ENCODE measurements at regions not wholly inside any gene's neighbourhood (a gene's known extent, or its start where the extent isn't known, plus 50 kb on each side); places are given as distances from the start of the nearest gene placed in this dataset.
"Not testable (repeated sequence)": the region's sequence is repeated elsewhere in the genome, so short reads cannot be mapped to it uniquely, and the experiment has no call there.

DNA sequence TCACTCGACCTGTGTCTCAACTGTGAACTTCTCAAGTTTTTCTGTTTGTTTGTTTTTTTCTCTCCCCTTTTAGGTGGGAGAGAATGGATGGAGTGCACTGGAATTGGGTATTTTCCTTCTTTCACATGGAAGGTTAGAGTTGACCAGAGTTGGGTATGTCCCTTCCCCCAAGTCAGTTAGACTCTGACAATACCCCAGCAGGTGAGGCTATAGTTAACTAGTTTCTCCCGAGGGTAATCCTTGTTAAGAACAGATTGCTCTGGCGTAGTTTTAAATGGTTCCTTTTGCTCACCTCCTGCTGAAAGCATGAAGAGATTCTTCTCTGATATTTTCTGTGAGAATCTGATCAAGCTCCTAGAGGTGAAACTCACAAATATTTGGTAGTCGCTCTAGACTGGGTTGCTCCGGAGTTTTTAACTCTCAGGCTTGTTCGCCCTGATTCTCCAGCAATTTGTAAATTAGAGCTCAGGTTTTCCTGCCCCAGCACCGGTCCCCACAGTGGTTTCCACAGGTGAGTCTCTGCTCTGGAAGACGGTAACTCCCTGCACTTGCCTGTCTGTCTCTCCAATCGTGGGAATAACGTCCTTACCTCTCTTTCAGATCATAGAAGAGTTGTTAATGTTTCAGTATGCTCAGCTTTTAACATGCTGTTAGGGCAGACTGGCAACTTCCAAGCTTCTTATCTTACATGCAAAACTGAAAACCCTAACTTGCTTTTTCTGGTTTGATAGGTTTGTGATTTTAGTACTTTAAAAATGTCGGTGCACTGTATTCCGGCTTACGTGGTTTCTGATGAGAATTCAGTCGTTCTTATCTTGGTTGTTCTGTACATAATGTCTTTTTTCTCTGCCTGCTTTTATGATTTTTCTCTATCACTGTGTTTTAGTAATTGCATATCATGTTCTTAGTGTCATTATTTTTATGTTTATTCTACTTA lies 111.2 kb upstream of the HIVEP1 start:
- in situ Hi-C loops (cut with HindIII; ENCODE audit: low sequenced_read_pairs), result no loop called here
- DNase-seq (ENCODE audit: low spot score), result no peak

DNA sequence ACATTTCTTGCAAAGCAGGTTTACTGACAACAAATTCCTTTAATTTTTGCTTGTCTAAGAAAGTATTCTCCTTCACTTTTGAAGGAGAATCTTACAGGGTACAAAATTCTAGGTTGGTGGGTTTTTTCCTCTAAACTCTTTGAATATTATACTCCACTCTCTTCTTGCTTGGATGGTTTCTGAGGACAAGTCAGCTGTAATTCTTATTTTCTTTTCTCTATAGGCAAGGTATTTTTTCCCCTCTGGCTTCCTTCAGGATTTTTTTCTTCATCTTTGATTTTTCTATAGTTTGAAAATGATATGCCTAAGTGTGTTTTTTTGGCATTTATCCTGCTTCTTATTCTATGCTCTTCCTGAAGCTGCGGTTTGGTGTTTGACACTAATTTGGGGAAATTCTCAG lies 112.5 kb upstream of the HIVEP1 start:
- DNase-seq (ENCODE audit: low spot score), result no peak
- in situ Hi-C loops (cut with HindIII; ENCODE audit: low sequenced_read_pairs), result no loop called here

DNA sequence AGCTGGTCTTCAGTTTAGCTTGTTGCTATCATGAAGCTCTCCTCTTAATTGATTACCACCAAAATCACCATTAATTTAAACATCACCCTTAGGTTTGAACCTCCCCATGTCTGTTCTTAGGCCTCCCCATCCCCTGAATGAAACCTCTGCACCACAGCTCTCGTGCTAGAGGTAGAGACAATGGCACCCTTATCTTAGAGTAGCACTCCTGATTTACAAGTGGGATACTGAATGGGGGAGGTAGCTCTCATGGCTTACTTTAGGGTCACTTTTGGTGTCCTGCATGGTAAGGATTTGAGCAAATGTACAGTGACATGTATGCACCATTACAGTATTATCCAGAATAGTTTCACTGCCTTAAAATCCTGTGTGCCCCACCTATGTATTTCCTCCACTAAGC lies 115.6 kb upstream of the ADTRP start:
- no peak for DNase-seq (ENCODE audit: low spot score)
- in situ Hi-C loops (cut with HindIII; ENCODE audit: low sequenced_read_pairs), result no loop called here

DNA sequence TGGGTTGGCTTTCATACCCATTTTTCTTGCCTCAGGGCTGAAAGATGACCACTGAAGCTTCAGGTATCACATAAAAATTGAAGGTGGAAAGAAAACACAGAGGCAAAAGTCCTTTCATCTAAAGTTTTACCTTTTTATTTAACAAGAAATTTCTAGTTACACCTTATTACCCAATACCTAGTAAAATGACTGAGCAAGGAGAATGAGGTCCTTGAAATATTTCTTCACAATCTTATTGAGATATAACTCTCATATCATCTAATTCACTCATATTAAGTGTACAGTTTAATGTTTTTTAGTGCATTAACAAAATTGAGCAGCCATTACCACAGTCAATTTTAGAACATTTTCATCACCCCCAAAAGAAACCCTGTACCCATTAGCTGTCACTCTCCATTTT lies 112.9 kb upstream of the ADTRP start:
- in situ Hi-C loops (cut with HindIII; ENCODE audit: low sequenced_read_pairs), result no loop called here
- DNase-seq (ENCODE audit: low spot score), result no peak

DNA sequence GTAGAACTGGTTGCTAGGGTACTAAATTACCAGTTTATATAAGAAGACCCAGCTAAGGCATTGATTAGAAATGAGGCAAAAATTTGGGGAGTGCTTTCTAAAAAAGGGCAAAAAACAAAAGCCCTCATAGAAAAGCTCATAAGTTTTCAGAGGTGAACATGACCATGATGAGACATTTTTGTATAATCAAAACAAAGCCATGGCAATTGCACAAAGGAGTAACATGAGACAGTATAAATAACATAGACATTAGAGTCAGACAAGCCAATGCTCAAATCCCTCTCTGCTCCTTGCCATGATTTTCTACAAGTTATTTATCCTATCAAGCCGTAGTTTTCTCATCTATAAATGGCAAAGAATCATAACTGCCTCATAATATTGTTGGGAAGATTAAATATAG lies 112.2 kb upstream of the ADTRP start:
- no peak for DNase-seq (ENCODE audit: low spot score)
- in situ Hi-C loops (cut with HindIII; ENCODE audit: low sequenced_read_pairs), result no loop called here

DNA sequence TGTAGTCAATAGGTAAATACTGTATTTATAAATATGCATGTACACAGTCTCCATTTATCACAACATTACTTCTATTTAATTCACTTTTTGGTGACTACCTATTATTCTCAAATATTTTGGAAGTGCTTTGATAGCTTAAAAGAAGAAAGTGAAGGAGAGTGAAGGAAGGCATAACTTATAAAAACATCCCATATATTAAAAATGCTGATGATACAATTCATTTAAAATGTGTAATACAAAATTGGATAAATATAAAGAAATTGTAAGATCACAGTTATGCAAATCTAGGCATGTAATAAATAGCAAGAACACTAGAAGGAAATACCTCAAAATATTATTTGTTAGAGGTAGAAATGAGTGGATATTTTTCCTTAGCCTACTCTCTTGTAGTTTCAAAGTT lies 111.6 kb upstream of the ADTRP start:
- DNase-seq (ENCODE audit: low spot score), result no peak
- in situ Hi-C loops (cut with HindIII; ENCODE audit: low sequenced_read_pairs), result no loop called here

DNA sequence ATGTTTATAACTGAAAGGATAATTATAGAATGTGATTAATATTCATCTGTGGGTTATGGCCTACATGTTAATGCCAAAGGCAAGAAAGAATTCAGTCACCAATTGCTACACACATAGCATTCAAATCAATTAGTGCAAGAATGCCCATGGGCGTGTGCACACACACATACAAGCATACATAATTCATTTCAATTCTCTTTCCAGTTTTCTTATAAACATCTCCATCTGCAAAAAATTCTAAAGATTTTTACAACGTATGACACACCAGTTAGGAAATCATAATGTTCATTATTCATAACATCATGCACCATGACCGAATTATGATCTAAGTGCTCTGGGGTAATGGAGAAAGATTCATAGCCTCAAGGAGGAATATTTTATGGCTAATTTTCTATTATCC lies 111.0 kb upstream of the ADTRP start:
- in situ Hi-C loops (cut with HindIII; ENCODE audit: low sequenced_read_pairs), result no loop called here
- DNase-seq (ENCODE audit: low spot score), result no peak

DNA sequence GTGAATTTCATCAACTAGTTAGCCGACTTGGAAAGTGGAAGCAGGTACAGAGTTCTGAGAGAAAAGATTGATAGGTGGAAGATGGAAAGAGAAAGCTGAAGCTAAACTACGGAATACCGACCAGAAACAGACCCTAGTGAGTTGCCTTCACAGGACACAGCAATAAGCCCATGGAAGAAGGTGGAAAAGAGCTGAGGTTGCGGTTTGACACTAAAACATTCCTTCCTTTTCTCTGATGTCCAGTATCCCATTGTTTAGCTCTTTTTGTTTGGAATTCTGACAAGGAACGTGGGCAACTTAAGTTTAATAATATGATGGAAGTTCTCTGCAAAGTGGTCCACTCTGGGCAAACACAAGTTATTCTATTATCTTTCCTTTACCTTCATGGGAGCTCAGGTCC lies 110.1 kb upstream of the ADTRP start:
- in situ Hi-C loops (cut with HindIII; ENCODE audit: low sequenced_read_pairs), result no loop called here
- no peak for DNase-seq (ENCODE audit: low spot score)

DNA sequence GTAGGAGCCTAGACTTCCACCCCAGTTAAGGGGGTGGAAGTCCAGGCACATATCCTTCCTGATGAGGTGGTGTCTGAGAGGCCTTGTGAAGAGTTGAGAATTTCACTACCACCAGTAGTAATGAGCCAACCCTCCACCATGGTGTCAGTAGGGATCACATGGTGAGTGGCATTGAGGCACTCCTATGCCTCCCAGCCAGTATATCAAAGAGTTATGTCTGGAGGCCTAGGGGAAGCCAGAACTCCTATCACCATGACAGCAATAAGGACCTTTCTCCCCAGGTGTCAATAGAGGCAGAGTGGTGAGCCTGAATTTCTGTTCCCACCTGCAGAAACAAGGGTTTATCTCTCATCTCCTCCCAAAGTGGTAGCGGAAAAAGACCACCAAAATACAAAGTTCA lies 106.6 kb upstream of the ADTRP start:
- in situ Hi-C loops (cut with HindIII; ENCODE audit: low sequenced_read_pairs), result no loop called here
- DNase-seq (ENCODE audit: low spot score), result no peak

DNA sequence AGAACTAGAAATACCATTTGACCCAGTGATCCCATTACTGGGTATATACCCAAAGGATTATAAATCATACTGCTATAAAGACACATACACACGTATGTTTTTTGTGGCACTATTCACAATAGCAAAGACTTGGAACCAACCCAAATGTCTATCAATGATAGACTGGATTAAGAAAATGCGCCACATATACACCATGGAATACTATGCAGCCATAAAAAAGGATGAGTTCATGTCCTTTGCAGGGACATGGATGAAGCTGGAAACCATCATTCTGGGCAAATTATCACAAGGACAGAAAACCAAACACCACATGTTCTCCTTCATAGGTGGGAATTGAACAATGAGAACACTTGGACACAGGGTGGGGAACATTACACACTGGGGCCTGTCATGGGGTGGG lies 104.9 kb upstream of the ADTRP start:
- DNase-seq (ENCODE audit: low spot score); in situ Hi-C loops (cut with HindIII; ENCODE audit: low sequenced_read_pairs): not testable (repeated sequence)

DNA sequence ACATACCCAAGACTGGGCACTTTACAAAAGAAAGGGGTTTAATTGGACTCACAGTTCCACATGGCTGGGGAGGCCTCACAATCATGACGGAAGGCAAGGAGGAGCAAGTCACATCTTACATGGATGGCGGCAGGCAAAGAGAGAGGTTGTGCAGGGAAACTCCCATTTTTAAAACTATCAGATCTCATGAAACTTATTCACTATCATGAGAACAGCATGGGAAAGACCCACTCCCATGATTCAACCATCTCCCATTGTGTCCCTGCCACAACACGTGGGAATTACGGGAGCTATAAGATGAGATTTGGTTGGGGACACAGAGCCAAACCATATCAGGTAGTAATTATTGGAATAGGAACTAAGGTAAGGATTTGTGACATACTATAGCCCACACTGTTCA lies 101.6 kb upstream of the ADTRP start:
- in situ Hi-C loops (cut with HindIII; ENCODE audit: low sequenced_read_pairs); DNase-seq (ENCODE audit: low spot score): not testable (repeated sequence)

DNA sequence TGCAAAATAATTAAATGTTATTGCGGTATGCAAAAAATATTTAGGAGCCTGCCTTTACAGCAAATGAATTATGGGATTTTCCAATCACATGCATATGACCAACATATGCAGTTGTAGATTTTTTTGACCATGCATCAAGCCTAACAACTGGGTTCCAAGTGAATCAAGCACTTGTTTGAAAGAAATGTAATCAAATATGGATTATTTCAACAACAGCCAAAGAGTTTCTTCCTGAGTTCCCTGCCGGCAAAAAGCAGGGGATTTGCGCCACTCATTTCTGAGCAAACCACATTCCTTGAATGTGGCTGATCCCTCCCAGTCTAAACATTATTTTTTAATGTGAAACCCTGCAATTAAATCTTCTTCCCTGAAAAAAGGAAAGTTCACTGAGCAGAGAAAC lies 100.1 kb upstream of the ADTRP start:
- in situ Hi-C loops (cut with HindIII; ENCODE audit: low sequenced_read_pairs), result no loop called here
- DNase-seq (ENCODE audit: low spot score), result no peak

DNA sequence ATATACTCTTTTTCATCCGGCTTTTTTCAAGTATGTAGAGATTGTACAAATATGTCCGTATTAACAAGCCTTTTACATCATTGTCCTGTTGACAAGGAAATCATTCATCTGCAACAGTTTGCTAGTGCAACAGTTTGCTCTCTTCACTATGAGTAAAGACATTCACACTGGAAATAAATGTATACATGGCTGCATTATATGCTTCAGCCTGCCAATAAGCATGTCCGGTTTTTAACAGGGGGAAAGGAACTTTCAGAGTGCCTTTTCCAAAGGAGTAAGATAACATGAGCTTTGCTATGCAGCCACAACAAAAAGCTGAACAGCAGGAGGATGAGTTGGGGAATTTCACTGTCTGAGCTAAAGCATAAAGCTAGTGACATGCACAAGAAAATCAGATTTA lies 99.4 kb upstream of the ADTRP start:
- DNase-seq (ENCODE audit: low spot score), result no peak
- in situ Hi-C loops (cut with HindIII; ENCODE audit: low sequenced_read_pairs), result no loop called here

DNA sequence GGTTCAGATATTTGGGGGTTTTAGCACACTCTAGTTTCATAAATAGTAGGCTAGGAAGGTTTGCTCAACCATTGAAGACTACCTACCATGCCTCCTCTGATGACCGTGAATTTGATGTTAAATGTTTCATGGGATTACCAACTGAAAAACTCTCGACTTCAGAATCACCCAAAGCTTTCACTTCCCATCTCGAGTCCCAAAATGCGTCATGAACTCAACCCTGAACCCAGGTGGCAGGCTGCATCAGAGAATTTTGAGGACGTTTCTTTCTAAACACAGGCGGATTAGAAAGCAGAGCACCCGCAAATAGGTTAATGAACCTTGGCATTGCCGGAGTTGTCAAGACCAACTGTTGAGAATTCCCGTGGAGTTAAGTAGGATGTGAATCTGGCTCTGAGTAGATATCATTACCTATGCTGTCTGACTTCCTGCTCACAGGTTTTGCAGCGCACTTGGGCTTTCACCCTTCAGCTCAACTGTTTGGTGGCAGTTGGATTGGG lies 98.4 kb upstream of the ADTRP start:
- DNase-seq (ENCODE audit: low spot score), result no peak
- in situ Hi-C loops (cut with HindIII; ENCODE audit: low sequenced_read_pairs), result no loop called here

DNA sequence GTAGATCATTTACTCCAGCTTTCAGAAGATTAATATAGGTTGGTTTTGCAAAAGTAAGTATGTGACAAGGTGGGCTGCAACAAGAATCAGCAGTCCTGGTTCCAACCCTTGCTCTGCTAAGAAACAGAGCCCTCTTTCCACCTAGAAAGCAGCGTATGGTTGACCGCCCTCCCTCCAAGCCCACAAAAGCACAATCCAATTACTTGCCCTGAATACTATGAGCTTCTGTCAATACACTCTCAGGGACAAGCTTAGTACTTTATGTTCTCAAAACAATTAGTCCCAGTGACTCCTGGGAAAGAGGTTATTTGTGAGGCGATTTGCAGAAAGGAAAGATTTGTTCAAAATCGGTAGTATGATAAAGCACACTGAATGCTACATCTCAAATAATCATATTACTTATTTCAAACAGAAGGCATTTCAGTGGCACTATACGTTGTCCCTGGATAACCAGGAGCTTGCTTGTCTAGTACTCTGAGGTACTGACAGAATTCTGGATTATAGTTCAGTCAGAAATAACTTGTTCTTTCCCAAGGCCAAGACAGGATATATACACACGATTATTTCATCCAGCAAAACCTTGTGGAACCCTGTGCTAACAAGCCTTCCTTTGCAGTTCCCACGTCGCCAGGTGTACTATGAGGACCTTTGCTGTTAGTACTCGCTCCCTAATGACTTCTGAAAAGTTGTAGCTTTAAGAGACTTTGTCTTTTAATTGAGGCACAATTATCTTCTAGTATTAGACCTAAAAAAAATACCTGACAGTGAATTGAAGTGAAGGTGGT lies 96.9 kb upstream of the ADTRP start:
- no peak for DNase-seq (ENCODE audit: low spot score)
- in situ Hi-C loops (cut with HindIII; ENCODE audit: low sequenced_read_pairs), result no loop called here

DNA sequence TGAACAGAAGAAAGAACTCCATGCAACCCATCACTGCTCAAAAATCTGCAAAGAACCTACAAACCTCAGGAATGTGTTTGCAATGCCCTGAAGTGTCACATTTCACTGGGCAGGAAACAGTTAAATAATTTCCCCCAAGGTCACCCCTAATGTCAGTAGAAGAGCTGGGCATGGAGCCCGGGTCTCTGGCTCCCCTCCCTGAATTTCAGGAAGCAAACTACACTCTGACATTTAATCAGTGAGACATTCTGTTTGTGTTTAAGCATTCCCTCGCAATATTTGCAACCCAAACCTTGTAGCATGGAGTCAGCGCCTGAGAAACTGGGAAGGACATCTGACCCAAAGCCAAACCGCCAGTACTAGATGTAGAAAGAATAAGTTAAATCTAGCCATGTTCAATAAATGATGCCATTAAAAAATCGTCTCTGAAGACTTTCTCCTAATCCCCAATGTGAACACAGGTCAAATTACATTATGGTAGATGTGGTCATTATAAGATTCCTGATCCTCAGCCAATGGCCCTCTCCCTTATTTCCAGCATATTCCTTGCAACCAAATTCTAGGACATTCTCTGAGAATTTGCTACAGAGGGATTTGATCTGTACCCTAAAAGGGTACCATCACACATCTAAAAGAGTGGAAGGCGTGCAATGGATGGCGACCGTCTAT lies 91.2 kb upstream of the ADTRP start:
- in situ Hi-C loops (cut with HindIII; ENCODE audit: low sequenced_read_pairs), result no loop called here
- DNase-seq (ENCODE audit: low spot score), result no peak

DNA sequence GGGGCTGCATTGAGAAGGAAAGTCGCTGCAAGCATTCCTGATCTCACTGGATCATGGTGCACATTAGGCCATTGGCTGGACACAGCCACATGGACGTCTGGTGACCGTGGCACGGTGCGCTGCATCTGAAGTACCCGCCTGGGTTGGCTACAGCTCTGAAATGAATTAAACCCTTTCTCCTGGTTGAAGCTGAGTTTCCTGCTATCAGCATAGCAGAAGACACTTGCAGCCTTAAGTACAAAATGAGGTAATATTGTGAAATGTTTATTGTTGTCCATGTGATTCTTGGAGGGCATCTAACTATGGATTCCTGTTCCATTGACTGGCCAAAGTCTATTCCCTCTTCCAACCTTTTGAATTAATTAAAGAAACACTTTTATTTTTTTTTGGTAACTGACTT lies 89.8 kb upstream of the ADTRP start:
- DNase-seq (ENCODE audit: low spot score), result no peak
- in situ Hi-C loops (cut with HindIII; ENCODE audit: low sequenced_read_pairs), result no loop called here

DNA sequence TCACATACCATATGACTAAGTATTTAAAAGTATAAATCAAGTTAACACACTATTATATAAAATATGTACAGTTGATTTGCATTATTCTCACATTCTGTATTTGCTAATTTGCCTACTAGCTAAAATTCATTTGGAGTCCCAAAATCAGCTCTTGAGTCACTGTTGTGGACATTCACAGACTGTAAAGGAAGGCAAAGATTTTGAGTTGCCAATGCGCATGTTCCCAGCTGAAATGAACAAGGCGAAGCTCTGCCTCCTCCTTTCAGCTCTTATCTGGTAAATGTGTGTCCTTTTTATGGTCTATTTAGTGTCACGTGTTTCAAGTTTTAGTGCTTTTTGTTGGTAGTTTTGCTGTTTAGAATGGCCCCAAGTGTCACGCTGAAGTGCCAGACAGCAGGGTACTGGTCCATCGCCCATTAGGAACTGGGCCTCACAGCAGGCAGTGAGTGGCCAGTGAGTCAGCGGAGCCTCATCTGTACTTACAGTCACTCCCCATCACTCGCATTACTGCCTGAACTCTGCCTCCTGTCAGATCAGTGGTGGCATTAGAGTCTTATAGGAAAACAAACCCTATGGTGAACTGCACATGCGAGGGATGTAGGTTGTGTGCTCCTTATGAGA lies 87.2 kb upstream of the ADTRP start:
- DNase-seq (ENCODE audit: low spot score), result no peak
- in situ Hi-C loops (cut with HindIII; ENCODE audit: low sequenced_read_pairs), result no loop called here

DNA sequence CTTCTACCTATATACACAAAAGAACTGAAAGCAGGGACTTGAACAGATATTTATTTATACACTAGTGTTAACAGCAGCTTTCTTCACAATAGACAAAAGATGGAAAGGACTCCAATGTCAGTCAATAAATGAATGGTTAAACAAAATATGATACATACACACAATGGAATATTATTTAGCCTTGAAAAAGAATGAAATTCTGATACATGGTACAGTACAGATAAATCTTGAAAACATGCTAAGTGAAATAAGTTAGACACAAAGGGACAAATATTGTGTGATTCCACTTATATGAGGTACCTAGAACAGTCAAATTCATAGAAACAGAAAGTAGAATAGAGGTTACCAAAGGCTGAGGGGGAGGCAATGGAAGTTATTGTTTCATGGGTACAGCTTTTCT lies 79.8 kb upstream of the ADTRP start:
- DNase-seq (ENCODE audit: low spot score), result no peak
- in situ Hi-C loops (cut with HindIII; ENCODE audit: low sequenced_read_pairs), result no loop called here

DNA sequence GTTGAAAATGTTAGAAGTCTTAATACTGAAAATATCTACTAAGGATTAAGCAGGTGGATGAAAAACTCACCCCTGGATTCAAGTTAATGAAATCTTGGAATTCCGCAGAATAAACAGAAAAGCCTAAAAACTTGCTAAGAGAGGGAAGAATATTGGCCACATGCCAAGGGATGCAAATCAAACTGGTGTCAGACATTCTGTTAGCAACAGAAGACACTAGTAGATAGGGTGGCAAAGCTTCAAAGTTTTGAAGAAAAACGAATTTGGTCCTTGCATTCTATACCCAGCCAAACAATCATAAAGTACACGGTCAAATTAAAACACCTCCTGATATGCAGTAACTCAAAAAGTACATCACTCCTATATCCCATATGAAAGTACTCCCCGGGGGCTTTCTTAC lies 77.1 kb upstream of the ADTRP start:
- DNase-seq (ENCODE audit: low spot score), result no peak
- in situ Hi-C loops (cut with HindIII; ENCODE audit: low sequenced_read_pairs), result no loop called here

Data from G401 (cell line).